BLaER1 treated with 17β-estradiol and CSF1 and Interleukin-3, amounts not matched to agents 10 nM and 100 nM (cell line): ENCODE measurements at regions not wholly inside any gene's neighbourhood (a gene's known extent, or its start where the extent isn't known, plus 50 kb on each side); places are given as distances from the start of the nearest gene placed in this dataset.
"Not testable (repeated sequence)": the region's sequence is repeated elsewhere in the genome, so short reads cannot be mapped to it uniquely, and the experiment has no call there.

Source experiments
- H3K27ac ChIP-seq, 11 experiments: shearing (Covaris generic); formaldehyde crosslinking; 2 replicates each; pipeline ENCODE4 v1.8.1; 2022
- H3K27me3 ChIP-seq, 11 experiments: shearing (Covaris generic); formaldehyde crosslinking; 2 replicates each; pipeline ENCODE4 v1.8.1; 2022
- H3K36me3 ChIP-seq, 11 experiments: shearing (Covaris generic); formaldehyde crosslinking; 2 replicates each; pipeline ENCODE4 v1.8.1; 2022
- H3K4me1 ChIP-seq, 10 experiments: shearing (Covaris generic); formaldehyde crosslinking; 2 replicates each; pipeline ENCODE4 v1.8.1; 2022
- H3K4me2 ChIP-seq, 11 experiments: shearing (Covaris generic); formaldehyde crosslinking; 2 replicates each; pipeline ENCODE4 v1.8.1; 2022
- H3K4me3 ChIP-seq, 10 experiments: shearing (Covaris generic); formaldehyde crosslinking; 2 replicates each; pipeline ENCODE4 v1.8.1; 2022
- H3K9ac ChIP-seq, 11 experiments: shearing (Covaris generic); formaldehyde crosslinking; 2 replicates each; pipeline ENCODE4 v1.8.1; 2022
- H3K9me3 ChIP-seq, 11 experiments: shearing (Covaris generic); formaldehyde crosslinking; replicated peaks in 1 of 11; 2 replicates each; pipeline ENCODE4 v1.8.1; 2022
- H4K20me1 ChIP-seq, 11 experiments: shearing (Covaris generic); formaldehyde crosslinking; 2 replicates each; pipeline ENCODE4 v1.8.1; 2022
- Cebpa-rat ChIP-seq, 11 experiments: shearing (Covaris generic); IDR thresholded peaks; 2 replicates each; pipeline ENCODE4 v1.8.1; 2022

GRCh38 chr1:79264285-79264684 lies 257.8 kb upstream of the ADGRL4 start:
- no peak for TF ChIP-seq Cebpa-rat (IDR thresholded peaks at IDR 0.05)

GRCh38 chr1:79262745-79263258 lies 256.3 kb upstream of the ADGRL4 start:
- peak overlapping the region in 1 of 11 experiments; percentile 85; a peak in 1 of 22 replicates for H3K27ac ChIP-seq
- H4K20me1 ChIP-seq, result no peaks in the 10 kb centered on the region
- H3K4me3 ChIP-seq, result no peak overlapping the region
- H3K9me3 ChIP-seq, result no peaks in the 10 kb centered on the region
- no peaks in the 10 kb centered on the region for H3K36me3 ChIP-seq
- H3K9ac ChIP-seq, result no peak overlapping the region
- TF ChIP-seq Cebpa-rat (IDR thresholded peaks at IDR 0.05), result no peak
- no peaks in the 10 kb centered on the region for H3K27me3 ChIP-seq
- H3K4me2 ChIP-seq, result peak overlapping the region in 2 of 11 experiments; percentile 17 to 83; a peak in 3 of 22 replicates
- peaks cover 0 to 40% (median 0%) of the 10 kb centered on the region in 10 experiments; a peak in 7 of 20 replicates for H3K4me1 ChIP-seq

More at GRCh38 chr1:79264285-79264684, 257.8 kb upstream of the ADGRL4 start:
- Histone ChIP-seq H4K20me1 (no peaks in the 10 kb centered on the region), H3K9me3 (no peaks in the 10 kb centered on the region), H3K9ac (peak overlapping the region in 3 of 11 experiments; percentile 56 to 64 (median 59); a peak in 4 of 22 replicates), H3K36me3 (no peaks in the 10 kb centered on the region), H3K4me2 (peak overlapping the region in 4 of 11 experiments; percentile 26 to 83 (median 74); a peak in 8 of 22 replicates), H3K27ac (peak overlapping the region in 5 of 11 experiments; percentile 3 to 85 (median 81); a peak in 8 of 22 replicates), H3K4me1 (peaks cover 0 to 48% (median 0%) of the 10 kb centered on the region in 10 experiments; a peak in 7 of 20 replicates), H3K4me3 (no peak overlapping the region), H3K27me3 (no peaks in the 10 kb centered on the region)

DNA sequence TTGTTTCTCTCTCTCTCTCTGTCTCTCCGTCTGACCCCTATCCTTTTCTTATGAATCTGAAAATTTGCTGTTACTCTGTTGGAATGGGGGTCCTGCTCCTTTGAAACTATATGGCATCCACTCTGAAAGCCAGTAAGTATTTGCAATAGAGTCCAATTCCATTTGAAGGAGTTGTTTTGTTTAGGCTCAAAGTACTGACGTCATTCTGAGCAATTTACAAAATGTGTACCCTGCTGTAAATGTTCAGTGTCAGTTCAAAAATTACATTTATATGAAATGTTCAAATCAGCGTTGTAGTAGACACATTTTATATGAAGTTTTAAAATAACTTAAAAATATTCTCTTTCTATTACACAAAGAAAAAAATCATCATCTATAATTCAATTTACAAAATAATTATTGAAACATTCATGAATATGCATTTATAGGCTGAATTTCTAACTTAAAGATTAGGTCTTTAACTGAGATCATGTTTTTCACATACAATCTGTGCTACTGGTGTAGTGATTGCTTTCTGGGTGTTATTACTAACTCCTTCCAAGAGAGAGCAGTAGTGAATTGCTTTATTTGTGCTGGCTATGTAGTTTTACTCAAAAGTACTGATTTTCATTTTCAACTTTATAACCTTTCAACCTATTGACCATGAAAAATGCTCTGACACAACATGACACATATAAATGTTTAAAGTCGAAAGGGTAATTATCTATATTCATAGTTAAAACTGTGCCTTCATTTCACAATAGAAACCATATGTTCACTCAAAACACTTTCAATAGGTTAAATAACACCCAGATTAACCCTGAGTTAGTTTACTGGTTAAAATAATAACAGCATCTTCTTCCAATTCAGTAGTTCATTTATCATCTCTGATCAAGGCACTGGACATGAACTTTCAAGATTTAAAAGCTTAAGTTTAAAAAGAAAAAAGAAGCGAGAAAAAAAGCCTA lies 253.1 kb upstream of the ADGRL4 start:
- no peak overlapping the region for H3K4me3 ChIP-seq
- peaks cover 0 to 22% (median 0%) of the 10 kb centered on the region in 10 experiments; a peak in 7 of 20 replicates for H3K4me1 ChIP-seq
- no peak for TF ChIP-seq Cebpa-rat (IDR thresholded peaks at IDR 0.05)
- H3K27ac ChIP-seq, result no peak overlapping the region
- no peaks in the 10 kb centered on the region for H4K20me1 ChIP-seq
- no peaks in the 10 kb centered on the region for H3K27me3 ChIP-seq
- no peak overlapping the region for H3K4me2 ChIP-seq
- 0 out of 22 replicates have a peak overlapping the region, but pooled peaks of 1 of the 11 experiments have one; percentile 31 for H3K9ac ChIP-seq
- no peaks in the 10 kb centered on the region for H3K36me3 ChIP-seq
- H3K9me3 ChIP-seq, result no peaks in the 10 kb centered on the region

- H3K4me3 ChIP-seq, result no peak overlapping the region
- no peak for TF ChIP-seq Cebpa-rat (IDR thresholded peaks at IDR 0.05)
- no peaks in the 10 kb centered on the region for H4K20me1 ChIP-seq
- no peak overlapping the region for H3K27ac ChIP-seq
- no peak overlapping the region for H3K9ac ChIP-seq
- no peaks in the 10 kb centered on the region for H3K4me1 ChIP-seq
- no peak overlapping the region for H3K4me2 ChIP-seq
- no peaks in the 10 kb centered on the region for H3K36me3 ChIP-seq
- no peaks in the 10 kb centered on the region for H3K9me3 ChIP-seq
- no peaks in the 10 kb centered on the region for H3K27me3 ChIP-seq
These were observed 248.9 kb upstream of the ADGRL4 start for GRCh38 chr1:79255421-79255820.

DNA sequence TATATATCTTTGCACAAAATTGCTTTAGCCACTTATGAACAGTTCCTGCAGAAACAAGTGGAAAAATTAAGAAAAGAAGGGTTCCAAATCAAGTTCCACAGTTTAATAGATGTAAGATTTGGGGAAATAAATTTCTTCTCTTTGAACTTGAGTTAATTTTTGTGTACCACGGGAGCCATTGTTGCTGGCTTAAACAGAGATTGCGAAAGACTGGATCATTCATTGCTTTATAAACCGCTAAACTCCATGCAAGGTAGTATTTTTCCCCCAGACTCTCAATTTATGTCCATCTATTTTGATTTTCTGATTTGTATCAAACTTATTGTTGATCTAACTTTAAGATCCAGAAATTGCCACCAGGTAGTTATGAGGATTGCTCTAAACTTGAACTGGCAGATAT lies 246.1 kb upstream of the ADGRL4 start:
- no peaks in the 10 kb centered on the region for H3K36me3 ChIP-seq
- no peaks in the 10 kb centered on the region for H3K9me3 ChIP-seq
- no peak overlapping the region for H3K9ac ChIP-seq
- H3K27me3 ChIP-seq, result no peaks in the 10 kb centered on the region
- no peaks in the 10 kb centered on the region for H4K20me1 ChIP-seq
- no peak overlapping the region for H3K4me2 ChIP-seq
- TF ChIP-seq Cebpa-rat (IDR thresholded peaks at IDR 0.05), result peak in 1 of 11 experiments; percentile 31; a peak in 1 of 22 replicates
- no peak overlapping the region for H3K4me3 ChIP-seq
- H3K4me1 ChIP-seq, result no peaks in the 10 kb centered on the region
- H3K27ac ChIP-seq, result no peak overlapping the region

- no peak for TF ChIP-seq Cebpa-rat (IDR thresholded peaks at IDR 0.05)
- H3K4me2 ChIP-seq, result no peak overlapping the region
- no peak overlapping the region for H3K4me3 ChIP-seq
- H3K9me3 ChIP-seq, result peaks cover 7 to 15% (median 12%) of the 10 kb centered on the region in 11 experiments; a peak in 18 of 22 replicates
- no peak overlapping the region for H3K9ac ChIP-seq
- no peaks in the 10 kb centered on the region for H3K36me3 ChIP-seq
- no peaks in the 10 kb centered on the region for H3K4me1 ChIP-seq
- H4K20me1 ChIP-seq, result no peaks in the 10 kb centered on the region
- H3K27ac ChIP-seq, result no peak overlapping the region
- no peaks in the 10 kb centered on the region for H3K27me3 ChIP-seq
These were observed 233.3 kb upstream of the ADGRL4 start for GRCh38 chr1:79239840-79240239.

DNA sequence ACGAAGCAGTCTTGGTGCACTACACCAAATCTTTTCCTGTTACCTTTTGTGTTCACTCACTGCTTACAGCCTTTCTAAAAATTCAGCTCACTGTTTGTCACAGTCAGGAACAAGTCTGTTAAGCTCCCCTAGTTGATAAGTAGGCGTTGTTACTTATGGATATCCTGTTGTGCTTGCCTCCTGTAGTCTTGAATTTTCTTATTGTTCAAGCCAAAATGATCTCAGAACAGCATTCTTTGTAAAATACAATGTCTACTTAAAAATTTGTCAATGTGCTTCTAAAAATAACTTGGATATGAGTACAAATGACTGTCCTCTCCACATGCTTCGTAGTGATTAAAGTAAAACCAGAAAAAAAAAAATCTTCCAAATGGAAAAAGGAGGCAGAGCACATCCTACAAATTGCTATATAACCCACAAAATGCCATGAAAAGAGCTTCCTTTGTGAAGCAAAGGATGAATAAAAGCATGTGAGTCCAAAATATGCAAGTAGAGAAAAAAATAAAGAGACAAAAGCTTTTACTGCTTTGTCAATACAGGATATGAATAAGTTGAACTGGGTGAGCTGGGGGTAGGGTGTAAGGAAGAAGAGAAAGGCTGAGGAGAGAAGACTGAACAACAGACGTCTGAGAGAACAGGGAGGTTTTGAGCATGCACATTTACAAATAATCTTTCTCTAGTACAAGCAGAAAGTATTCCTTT lies 228.9 kb upstream of the ADGRL4 start:
- no peaks in the 10 kb centered on the region for H3K36me3 ChIP-seq
- no peak for TF ChIP-seq Cebpa-rat (IDR thresholded peaks at IDR 0.05)
- no peaks in the 10 kb centered on the region for H3K4me1 ChIP-seq
- no peak overlapping the region for H3K4me3 ChIP-seq
- H4K20me1 ChIP-seq, result no peaks in the 10 kb centered on the region
- no peak overlapping the region for H3K4me2 ChIP-seq
- H3K9ac ChIP-seq, result no peak overlapping the region
- no peaks in the 10 kb centered on the region for H3K27me3 ChIP-seq
- peaks cover 7 to 15% (median 12%) of the 10 kb centered on the region in 11 experiments; a peak in 18 of 22 replicates for H3K9me3 ChIP-seq
- H3K27ac ChIP-seq, result no peak overlapping the region

- Histone ChIP-seq H3K4me3 (no peak overlapping the region), H3K9ac (no peak overlapping the region), H3K9me3 (no peaks in the 10 kb centered on the region), H3K4me1 (no peaks in the 10 kb centered on the region), H4K20me1 (no peaks in the 10 kb centered on the region), H3K27me3 (no peaks in the 10 kb centered on the region), H3K36me3 (no peaks in the 10 kb centered on the region), H3K27ac (no peak overlapping the region), H3K4me2 (no peak overlapping the region)
- no peak for TF ChIP-seq Cebpa-rat (IDR thresholded peaks at IDR 0.05)
These were observed 226.3 kb upstream of the ADGRL4 start for GRCh38 chr1:79232818-79233217.

DNA sequence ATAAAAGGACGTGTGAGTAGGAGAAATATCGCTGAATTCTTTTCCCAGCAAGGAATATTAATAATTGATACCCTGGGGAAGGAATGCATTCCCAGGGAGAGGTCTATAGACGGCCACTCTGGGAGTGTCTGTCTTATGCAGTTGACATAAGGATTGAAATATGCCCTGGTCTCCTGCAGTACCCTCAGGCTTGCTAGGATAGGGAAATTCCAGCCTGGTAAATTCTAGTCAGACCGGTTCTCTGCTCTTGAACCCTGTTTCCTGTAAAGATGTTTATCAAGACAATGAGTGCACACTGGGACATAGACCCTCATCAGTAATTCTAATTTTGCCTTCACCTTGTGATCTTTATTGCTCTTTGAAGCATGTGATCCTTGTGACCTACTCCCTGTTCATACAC lies 224.2 kb upstream of the ADGRL4 start:
- not testable (repeated sequence) for H3K27ac ChIP-seq, H3K9ac ChIP-seq, H3K27me3 ChIP-seq, H3K9me3 ChIP-seq, H4K20me1 ChIP-seq, H3K4me3 ChIP-seq, H3K36me3 ChIP-seq, H3K4me2 ChIP-seq, H3K4me1 ChIP-seq
